A673 (cell line): ENCODE measurements at regions not wholly inside any gene's neighbourhood (a gene's known extent, or its start where the extent isn't known, plus 50 kb on each side); places are given as distances from the start of the nearest gene placed in this dataset.

Experiments
- CTCF ChIP-seq: fragments of 300-800, 200-600 bp; sonication (generic); conservative IDR thresholded peaks from 2 replicates; pipeline ENCODE4 v1.5.1; 2017; ENCODE audit warnings: low read depth, mild to moderate bottlenecking, antibody characterized with exemption, low read length, moderate library complexity, mixed read lengths
- EZH2 ChIP-seq: fragments of 200-600 bp; sonication (generic); IDR thresholded peaks from 2 replicates; pipeline ENCODE4 v1.6.1; 2017; ENCODE audit warnings: borderline replicate concordance, low read depth, mild to moderate bottlenecking, mixed read lengths, antibody characterized with exemption, low read length; ENCODE audit not compliant: poor library complexity, severe bottlenecking

GRCh38 chr17:77558846-77559626 is 399.5 kb upstream of the TNRC6C start:
- TF ChIP-seq CTCF (no peak), EZH2 (no peak)
